ENCODE measurements at regions not wholly inside any gene's neighbourhood (a gene's known extent, or its start where the extent isn't known, plus 50 kb on each side); places are given as distances from the start of the nearest gene placed in this dataset.

GRCh38 chr4:151567056-151567455 is 158.1 kb downstream of the FHIP1A start:
- POLR2A ChIA-PET, result no interaction called here
- intact Hi-C loops (cut with micrococcal nuclease; ENCODE audit: unreplicated experiment), result no loop called here
- Histone ChIP-seq H3K4me2 (ENCODE audit: low read depth, low read length) (no peak overlapping the region), H3K36me3 (replicated peaks in 1 of 2; ENCODE audit: control insufficient read depth in 1 of 2, insufficient read depth in 2 of 2, low read length in 2 of 2) (no peaks in the 10 kb centered on the region; a peak in 1 of 5 replicates), H3K79me2 (ENCODE audit: insufficient read depth, low read length) (no peaks in the 10 kb centered on the region), H3K27me3 (ENCODE audit: control insufficient read depth in 1 of 2, insufficient read depth in 2 of 2, low read length in 2 of 2) (no peaks in the 10 kb centered on the region), H3K4me1 (ENCODE audit: insufficient read depth, low read length) (no peaks in the 10 kb centered on the region), H3K9me3 (ENCODE audit: low read length) (no peaks in the 10 kb centered on the region), H3K9ac (ENCODE audit: insufficient read depth, low read depth, low read length) (no peak overlapping the region), H3K4me3 (replicated peaks in 1 of 3; ENCODE audit: insufficient read depth in 1 of 3, low read depth in 2 of 3, low read length in 3 of 3) (no peak overlapping the region), H2AFZ (ENCODE audit: low read length) (no peak overlapping the region), H3K27ac (ENCODE audit: extremely low read length, insufficient read depth, low read length) (no peak overlapping the region), H4K20me1 (ENCODE audit: insufficient read depth, low read length) (no peaks in the 10 kb centered on the region)
- in situ Hi-C loops (cut with HindIII; ENCODE audit: extremely low pct_ligation_motif_present, low pct_unique_long_range_greater_than_20kb), result no loop called here
- TF ChIP-seq ZNF136 (CRISPR knock-in tag; IDR thresholded peaks at IDR 0.05; ENCODE audit: low read depth), result no peak
- no peak for TF ChIP-seq ZNF646 (CRISPR knock-in tag; IDR thresholded peaks at IDR 0.05)
- TF ChIP-seq NFE2L2 (IDR thresholded peaks at IDR 0.05; ENCODE audit: low read length), result no peak
- TF ChIP-seq ZNF354B (CRISPR knock-in tag; IDR thresholded peaks at IDR 0.05), result no peak
- TF ChIP-seq TFDP1 (CRISPR knock-in tag; IDR thresholded peaks at IDR 0.05; ENCODE audit: borderline replicate concordance), result no peak
- no peak for TF ChIP-seq PHB2 (IDR thresholded peaks at IDR 0.05; ENCODE audit: partially characterized antibody)
- no peak for TF ChIP-seq ZBTB3 (CRISPR knock-in tag; IDR thresholded peaks at IDR 0.05; ENCODE audit: borderline replicate concordance, low read depth)
- TF ChIP-seq ZNF124 (CRISPR knock-in tag; IDR thresholded peaks at IDR 0.05), result no peak
- no peak for TF ChIP-seq ZNF7 (CRISPR knock-in tag; IDR thresholded peaks at IDR 0.05)
- TF ChIP-seq ARNTL (CRISPR knock-in tag; IDR thresholded peaks at IDR 0.05), result no peak
- TF ChIP-seq ADNP (CRISPR knock-in tag; IDR thresholded peaks at IDR 0.05), result no peak
- TF ChIP-seq ZNF10 (CRISPR knock-in tag; IDR thresholded peaks at IDR 0.05; ENCODE audit: borderline replicate concordance, low read depth), result no peak
- TF ChIP-seq ZNF160 (CRISPR knock-in tag; IDR thresholded peaks at IDR 0.05), result no peak
- ATAC-seq (no peak), FAIRE-seq (no peak), DNase-seq (ENCODE audit: low spot score) (no peak)
- WGBS (ENCODE audit: low lambda C conversion rate), result 69% methylated on average over 4 of the region's 4 CpGs
- CTCF ChIA-PET (ENCODE audit: low intra/inter-chr PET ratio, low total read pairs), result no interaction called here
- BruUV-seq (replicated peaks), result no TSS peak
